SK-N-SH (cell line): ENCODE measurements at regions not wholly inside any gene's neighbourhood (a gene's known extent, or its start where the extent isn't known, plus 50 kb on each side); places are given as distances from the start of the nearest gene placed in this dataset.

Source experiments
- TF ChIP-seq, protein P1 (sequence below): IDR thresholded peaks from 2 replicates; pipeline ENCODE4 v1.4.0; 2012; ENCODE audit warnings: low read depth
- TF ChIP-seq, protein P2 (sequence below): fragments of 150-350 bp; IDR thresholded peaks from 2 replicates; pipeline ENCODE4 v1.6.1; 2017; ENCODE audit warnings: antibody characterized with exemption, low read length, low read depth, borderline replicate concordance

DNA sequence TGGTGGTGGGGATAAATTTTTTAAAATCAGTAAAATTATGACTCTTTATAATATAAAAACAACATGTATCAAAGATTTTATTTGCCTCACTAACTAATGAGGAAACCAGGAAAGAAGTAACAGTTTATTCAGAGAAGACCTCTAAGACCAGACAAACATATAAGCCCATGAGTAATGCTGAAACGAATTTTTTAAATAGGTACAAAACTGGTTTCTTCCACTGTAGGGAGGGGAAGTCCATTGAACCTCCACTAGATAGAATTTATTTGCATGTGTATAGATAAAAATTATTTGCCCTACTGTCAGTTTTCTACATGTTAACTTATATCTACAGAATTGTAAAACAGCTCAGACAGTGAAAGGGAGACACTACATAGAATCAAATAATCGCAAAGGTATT is 86.8 kb downstream of the ZC3H11B start:
- TF ChIP-seq, protein P1, sequence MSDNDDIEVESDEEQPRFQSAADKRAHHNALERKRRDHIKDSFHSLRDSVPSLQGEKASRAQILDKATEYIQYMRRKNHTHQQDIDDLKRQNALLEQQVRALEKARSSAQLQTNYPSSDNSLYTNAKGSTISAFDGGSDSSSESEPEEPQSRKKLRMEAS, result no peak
- TF ChIP-seq, protein P2, sequence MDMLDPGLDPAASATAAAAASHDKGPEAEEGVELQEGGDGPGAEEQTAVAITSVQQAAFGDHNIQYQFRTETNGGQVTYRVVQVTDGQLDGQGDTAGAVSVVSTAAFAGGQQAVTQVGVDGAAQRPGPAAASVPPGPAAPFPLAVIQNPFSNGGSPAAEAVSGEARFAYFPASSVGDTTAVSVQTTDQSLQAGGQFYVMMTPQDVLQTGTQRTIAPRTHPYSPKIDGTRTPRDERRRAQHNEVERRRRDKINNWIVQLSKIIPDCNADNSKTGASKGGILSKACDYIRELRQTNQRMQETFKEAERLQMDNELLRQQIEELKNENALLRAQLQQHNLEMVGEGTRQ, result no peak
